Activated CD4-positive, alpha-beta T cell treated with anti-CD3 and anti-CD28 coated beads, Interleukin-2, amount 50 U/mL, for 4 hours (primary cell): ENCODE measurements at regions not wholly inside any gene's neighbourhood (a gene's known extent, or its start where the extent isn't known, plus 50 kb on each side); places are given as distances from the start of the nearest gene placed in this dataset.
"Not testable (repeated sequence)": the region's sequence is repeated elsewhere in the genome, so short reads cannot be mapped to it uniquely, and the experiment has no call there.

Experiments
- DNase-seq, 2 experiments: peaks; one replicate each; pipeline ENCODE4 v3.0.0-alpha.2; 2020

GRCh38 chr5:57069115-57069835 lies 104.6 kb upstream of the GPBP1 start:
- DNase-seq: no peak

GRCh38 chr5:57072218-57072892 lies 101.5 kb upstream of the GPBP1 start:
- no peak for DNase-seq

GRCh38 chr5:57082441-57083067 lies 91.3 kb upstream of the GPBP1 start:
- no peak for DNase-seq

- DNase-seq: no peak
Observed at GRCh38 chr5:57085306-57086081, 88.4 kb upstream of the GPBP1 start.

- DNase-seq: not testable (repeated sequence)
Observed at GRCh38 chr5:57087947-57088346, 85.9 kb upstream of the GPBP1 start.

- no peak for DNase-seq
Observed at GRCh38 chr5:57094753-57095683, 78.8 kb upstream of the GPBP1 start.

- DNase-seq: no peak
Observed at GRCh38 chr5:57097526-57097925, 76.3 kb upstream of the GPBP1 start.

GRCh38 chr5:57102189-57102904 lies 71.5 kb upstream of the GPBP1 start:
- no peak for DNase-seq

- DNase-seq: no peak
Observed at GRCh38 chr5:57102905-57103255, 71.0 kb upstream of the GPBP1 start.

GRCh38 chr5:57103317-57103907 lies 70.4 kb upstream of the GPBP1 start:
- DNase-seq: no peak

GRCh38 chr5:57106661-57107060 lies 67.2 kb upstream of the GPBP1 start:
- no peak for DNase-seq

GRCh38 chr5:57111993-57112392 lies 61.9 kb upstream of the GPBP1 start:
- no peak for DNase-seq

GRCh38 chr5:57113481-57113880 lies 60.4 kb upstream of the GPBP1 start:
- DNase-seq: no peak

GRCh38 chr5:57117596-57117995 lies 56.3 kb upstream of the GPBP1 start:
- peak; percentile 54 to 55 for DNase-seq

- DNase-seq: no peak
Observed at GRCh38 chr5:57119031-57119430, 54.8 kb upstream of the GPBP1 start.

GRCh38 chr5:57124014-57124413 lies 49.8 kb upstream of the GPBP1 start:
- DNase-seq: no peak
